Karpas-422 (cell line): ENCODE measurements at regions not wholly inside any gene's neighbourhood (a gene's known extent, or its start where the extent isn't known, plus 50 kb on each side); places are given as distances from the start of the nearest gene placed in this dataset.

Experiments used
- DNase-seq: peaks from one replicate; pipeline ENCODE4 v3.0.0-alpha.2; 2015
- H2AFZ ChIP-seq: fragments of 200-600 bp; sonication (generic); 2 replicates; pipeline ENCODE4 v1.6.1; 2014; ENCODE audit warnings: antibody characterized with exemption, low read length, mixed read lengths
- H3K27ac ChIP-seq: fragments of 200-600 bp; sonication (generic); 2 replicates; pipeline ENCODE4 v1.5.1; 2014; ENCODE audit warnings: mild to moderate bottlenecking, low read length, moderate library complexity
- H3K27me3 ChIP-seq: fragments of 200-600 bp; sonication (generic); 2 replicates; pipeline ENCODE4 v1.6.1; 2014; ENCODE audit warnings: low read length, mixed read lengths
- H3K36me3 ChIP-seq: fragments of 200-600 bp; sonication (generic); 2 replicates; pipeline ENCODE4 v1.6.1; 2014; ENCODE audit warnings: low read length, mixed read lengths; ENCODE audit not compliant: insufficient read depth
- H3K4me1 ChIP-seq: fragments of 200-600 bp; sonication (generic); 2 replicates; pipeline ENCODE4 v1.6.1; 2014; ENCODE audit warnings: mild to moderate bottlenecking, low read length, mixed read lengths
- H3K4me2 ChIP-seq: fragments of 200-600 bp; sonication (generic); 2 replicates; pipeline ENCODE4 v1.6.1; 2014; ENCODE audit warnings: low read length, low read depth, mild to moderate bottlenecking; ENCODE audit not compliant: poor library complexity, severe bottlenecking
- H3K4me3 ChIP-seq: fragments of 200-600 bp; sonication (generic); 2 replicates; pipeline ENCODE4 v1.5.1; 2014; ENCODE audit warnings: mild to moderate bottlenecking, antibody characterized with exemption, low read length, mixed read lengths
- H3K79me2 ChIP-seq: fragments of 200-600 bp; sonication (generic); 2 replicates; pipeline ENCODE4 v1.6.1; 2014; ENCODE audit warnings: mild to moderate bottlenecking, low read length, mixed read lengths
- H3K9ac ChIP-seq: fragments of 200-600 bp; sonication (generic); 2 replicates; pipeline ENCODE4 v1.6.0; 2014; ENCODE audit warnings: low read length
- H3K9me2 ChIP-seq: fragments of 200-600 bp; sonication (generic), shearing (Covaris generic); replicated peaks from 2 replicates; pipeline ENCODE4 v1.6.0; 2014; ENCODE audit warnings: mild to moderate bottlenecking, low read length, moderate library complexity; ENCODE audit not compliant: insufficient read depth
- H3K9me3 ChIP-seq: fragments of 300-700, 200-600 bp; sonication (generic); 2 replicates; pipeline ENCODE4 v1.6.1; 2014; ENCODE audit warnings: low read length, mixed read lengths
- H4K20me1 ChIP-seq: fragments of 200-600 bp; sonication (generic); 2 replicates; pipeline ENCODE4 v1.6.1; 2014; ENCODE audit warnings: mild to moderate bottlenecking, antibody characterized with exemption, low read length, low read depth; ENCODE audit not compliant: insufficient read depth

DNA sequence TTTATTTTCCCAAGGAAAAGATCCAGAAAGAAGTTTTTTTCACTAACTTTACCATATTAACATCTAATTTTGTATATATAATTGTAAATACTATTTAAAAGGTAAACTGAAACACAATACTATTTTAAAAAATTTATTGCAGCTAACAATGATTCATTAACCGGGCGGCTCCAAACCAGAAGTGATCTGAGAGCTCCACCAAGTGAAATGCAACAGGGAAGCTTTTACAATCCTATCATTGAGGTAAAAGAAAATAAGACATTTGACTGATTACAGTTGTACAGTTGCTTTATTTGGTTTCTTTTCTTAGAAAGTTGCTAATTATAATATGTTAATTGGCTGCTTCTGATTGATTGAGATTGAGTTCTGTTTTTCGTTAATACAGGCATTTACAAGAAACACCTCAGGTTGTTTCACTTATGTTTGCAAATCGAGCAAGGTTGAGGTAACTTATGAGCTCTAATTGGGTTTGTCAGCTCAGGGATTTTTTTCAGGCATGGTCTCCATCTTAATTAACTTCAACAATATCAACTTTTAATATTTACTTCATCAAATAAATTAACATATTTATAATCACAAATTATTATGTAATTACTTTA, 220.2 kb upstream of the UGT8 start:
- H3K79me2 ChIP-seq: no peaks in the 10 kb centered on the region
- no peaks in the 10 kb centered on the region for H3K4me1 ChIP-seq
- no peak for DNase-seq
- H3K36me3 ChIP-seq: no peaks in the 10 kb centered on the region
- no peak overlapping the region for H3K4me2 ChIP-seq
- H3K9me3 ChIP-seq: no peaks in the 10 kb centered on the region
- no peak overlapping the region for H2AFZ ChIP-seq
- H3K9me2 ChIP-seq: no peaks in the 10 kb centered on the region
- H3K27ac ChIP-seq: no peak overlapping the region
- H3K9ac ChIP-seq: no peak overlapping the region
- H3K4me3 ChIP-seq: no peak overlapping the region
- no peaks in the 10 kb centered on the region for H3K27me3 ChIP-seq
- H4K20me1 ChIP-seq: no peaks in the 10 kb centered on the region

- Histone ChIP-seq H3K36me3 (no peaks in the 10 kb centered on the region), H3K4me1 (no peaks in the 10 kb centered on the region), H3K27me3 (no peaks in the 10 kb centered on the region), H3K27ac (no peak overlapping the region), H3K9ac (no peak overlapping the region), H3K4me3 (no peak overlapping the region), H3K4me2 (no peak overlapping the region), H2AFZ (no peak overlapping the region), H4K20me1 (no peaks in the 10 kb centered on the region), H3K79me2 (no peaks in the 10 kb centered on the region), H3K9me3 (no peaks in the 10 kb centered on the region), H3K9me2 (no peaks in the 10 kb centered on the region)
- no peak for DNase-seq
Observed at GRCh38 chr4:114383067-114383466, 215.5 kb upstream of the UGT8 start.

- H3K9me3 ChIP-seq: no peaks in the 10 kb centered on the region
- H3K4me2 ChIP-seq: no peak overlapping the region
- H3K36me3 ChIP-seq: no peaks in the 10 kb centered on the region
- no peaks in the 10 kb centered on the region for H3K79me2 ChIP-seq
- no peak overlapping the region for H3K27ac ChIP-seq
- H2AFZ ChIP-seq: no peak overlapping the region
- no peak overlapping the region for H3K4me3 ChIP-seq
- no peaks in the 10 kb centered on the region for H4K20me1 ChIP-seq
- H3K4me1 ChIP-seq: no peaks in the 10 kb centered on the region
- no peaks in the 10 kb centered on the region for H3K9me2 ChIP-seq
- H3K27me3 ChIP-seq: no peaks in the 10 kb centered on the region
- no peak for DNase-seq
- no peak overlapping the region for H3K9ac ChIP-seq
Observed at GRCh38 chr4:114383721-114384120, 214.9 kb upstream of the UGT8 start.

DNA sequence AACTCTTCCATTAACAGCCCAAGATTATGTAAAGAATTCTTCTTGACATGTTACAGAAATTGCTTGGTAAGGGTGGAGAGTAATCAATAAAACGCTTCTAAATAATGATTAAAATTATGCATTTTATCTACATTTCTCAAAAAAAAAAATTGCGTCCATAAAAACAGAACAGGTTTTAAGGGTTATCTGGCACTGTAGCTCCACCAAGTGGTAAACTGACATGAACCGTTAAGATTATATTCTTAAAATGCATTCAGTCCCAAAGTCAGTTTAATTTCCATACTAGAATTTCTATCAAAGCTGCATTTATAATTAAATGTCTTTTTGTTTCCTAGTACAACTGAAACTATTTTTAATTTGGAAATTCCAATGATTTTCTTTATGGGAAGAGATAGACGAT, 214.0 kb upstream of the UGT8 start:
- H3K27me3 ChIP-seq: no peaks in the 10 kb centered on the region
- H3K4me3 ChIP-seq: no peak overlapping the region
- no peaks in the 10 kb centered on the region for H4K20me1 ChIP-seq
- H3K9me2 ChIP-seq: no peaks in the 10 kb centered on the region
- H2AFZ ChIP-seq: no peak overlapping the region
- no peaks in the 10 kb centered on the region for H3K9me3 ChIP-seq
- H3K9ac ChIP-seq: no peak overlapping the region
- H3K79me2 ChIP-seq: no peaks in the 10 kb centered on the region
- no peaks in the 10 kb centered on the region for H3K4me1 ChIP-seq
- peak; percentile 78 for DNase-seq
- H3K36me3 ChIP-seq: no peaks in the 10 kb centered on the region
- no peak overlapping the region for H3K4me2 ChIP-seq
- no peak overlapping the region for H3K27ac ChIP-seq

GRCh38 chr4:114385195-114385985, 213.2 kb upstream of the UGT8 start:
- Histone ChIP-seq H3K9me3 (no peaks in the 10 kb centered on the region), H3K4me2 (no peak overlapping the region), H3K9ac (no peak overlapping the region), H3K79me2 (no peaks in the 10 kb centered on the region), H3K9me2 (no peaks in the 10 kb centered on the region), H3K27me3 (no peaks in the 10 kb centered on the region), H2AFZ (no peak overlapping the region), H3K4me1 (no peaks in the 10 kb centered on the region), H4K20me1 (no peaks in the 10 kb centered on the region), H3K27ac (no peak overlapping the region), H3K36me3 (no peaks in the 10 kb centered on the region), H3K4me3 (no peak overlapping the region)
- DNase-seq: no peak

DNA sequence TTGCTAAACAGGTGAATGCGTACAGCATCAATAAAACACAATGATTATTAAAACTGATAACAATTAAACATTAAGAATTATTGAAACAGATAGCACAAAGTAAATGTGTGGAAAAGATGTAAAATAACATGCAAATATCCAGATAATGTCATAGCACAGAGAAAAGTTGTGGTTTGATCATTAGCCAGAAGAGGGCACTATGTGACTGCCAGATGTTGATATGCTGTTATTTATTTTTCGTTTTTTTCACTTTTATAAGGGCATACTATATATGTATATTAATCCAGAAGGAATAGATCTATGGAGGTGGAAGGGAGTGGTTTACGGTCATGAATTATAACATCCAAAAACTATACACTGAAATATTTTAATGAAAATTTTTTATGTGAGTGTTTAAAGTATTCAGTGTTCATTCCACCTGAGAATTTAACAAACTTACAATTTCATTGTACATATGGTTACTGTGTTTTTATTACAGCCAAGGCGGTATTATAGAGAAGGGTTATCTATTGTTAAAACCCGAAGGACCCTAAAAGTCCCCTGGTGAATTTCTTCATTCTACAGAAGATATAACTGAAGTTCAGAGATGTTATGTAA, 211.9 kb upstream of the UGT8 start:
- no peaks in the 10 kb centered on the region for H4K20me1 ChIP-seq
- no peaks in the 10 kb centered on the region for H3K79me2 ChIP-seq
- H2AFZ ChIP-seq: no peak overlapping the region
- H3K9me2 ChIP-seq: no peaks in the 10 kb centered on the region
- no peaks in the 10 kb centered on the region for H3K36me3 ChIP-seq
- no peak overlapping the region for H3K4me3 ChIP-seq
- no peaks in the 10 kb centered on the region for H3K9me3 ChIP-seq
- no peak overlapping the region for H3K9ac ChIP-seq
- no peaks in the 10 kb centered on the region for H3K4me1 ChIP-seq
- H3K27ac ChIP-seq: no peak overlapping the region
- H3K4me2 ChIP-seq: no peak overlapping the region
- peak; percentile 67 for DNase-seq
- no peaks in the 10 kb centered on the region for H3K27me3 ChIP-seq

DNA sequence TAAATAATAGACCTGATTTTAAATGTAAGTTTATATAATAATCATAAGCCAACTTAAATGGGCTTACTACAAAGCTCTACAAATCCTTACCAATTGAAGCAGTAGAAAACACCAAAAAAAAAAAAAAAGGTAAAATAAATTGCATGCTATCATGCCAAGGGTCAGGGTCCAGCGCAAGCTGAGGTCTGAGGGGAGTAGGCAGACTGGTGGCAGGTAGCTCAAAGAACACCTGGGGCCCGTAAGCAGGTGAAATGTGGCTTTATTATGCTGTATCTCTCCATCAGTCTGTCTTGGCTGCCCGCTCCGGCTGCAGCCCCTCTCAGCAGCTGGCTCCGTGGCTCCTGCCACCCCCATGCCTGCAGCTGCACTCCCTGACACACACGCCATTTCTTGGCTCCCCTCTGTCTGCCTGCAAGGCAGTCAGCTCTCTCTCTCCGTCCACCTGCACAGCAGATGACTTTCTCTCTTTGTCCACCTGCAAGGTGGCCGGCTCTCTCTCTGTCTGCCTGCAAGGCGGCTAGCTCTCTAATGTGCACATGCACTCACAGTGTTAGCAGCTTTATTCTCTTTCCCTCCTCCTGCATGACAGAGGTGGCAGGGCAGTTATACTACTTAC, 209.4 kb upstream of the UGT8 start:
- Histone ChIP-seq H3K27me3 (no peaks in the 10 kb centered on the region), H3K4me3 (no peak overlapping the region), H3K4me2 (no peak overlapping the region), H3K36me3 (no peaks in the 10 kb centered on the region), H3K9me3 (no peaks in the 10 kb centered on the region), H2AFZ (no peak overlapping the region), H3K79me2 (no peaks in the 10 kb centered on the region), H3K9me2 (no peaks in the 10 kb centered on the region), H4K20me1 (no peaks in the 10 kb centered on the region), H3K4me1 (peaks cover 7% of the 10 kb centered on the region), H3K9ac (no peak overlapping the region), H3K27ac (no peak overlapping the region)
- DNase-seq: no peak

GRCh38 chr4:114393295-114394038, 205.1 kb upstream of the UGT8 start:
- Histone ChIP-seq H3K27me3 (no peaks in the 10 kb centered on the region), H3K9me2 (no peaks in the 10 kb centered on the region), H3K79me2 (no peaks in the 10 kb centered on the region), H3K9me3 (no peaks in the 10 kb centered on the region), H4K20me1 (no peaks in the 10 kb centered on the region), H3K36me3 (no peaks in the 10 kb centered on the region), H3K27ac (no peak overlapping the region), H2AFZ (no peak overlapping the region), H3K4me3 (no peak overlapping the region), H3K4me2 (peak overlapping the region; percentile 28), H3K4me1 (peaks cover 14% of the 10 kb centered on the region), H3K9ac (no peak overlapping the region)
- no peak for DNase-seq
